MM.1S (cell line): ENCODE measurements at regions not wholly inside any gene's neighbourhood (a gene's known extent, or its start where the extent isn't known, plus 50 kb on each side); places are given as distances from the start of the nearest gene placed in this dataset.

ENCODE experiments used
- DNase-seq: peaks from one replicate; pipeline ENCODE4 v3.0.0-alpha.2; 2015
- H2AFZ ChIP-seq: fragments of 300-600 bp; sonication (generic); 2 replicates; pipeline ENCODE4 v1.6.0; 2016; ENCODE audit warnings: antibody characterized with exemption, low read length
- H3F3A ChIP-seq: fragments of 300-600 bp; sonication (generic); 2 replicates; pipeline ENCODE4 v1.6.1; 2016; ENCODE audit warnings: mild to moderate bottlenecking, antibody characterized with exemption, low read length, moderate library complexity, mixed read lengths; ENCODE audit not compliant: insufficient read depth
- H3K27ac ChIP-seq: fragments of 300-600 bp; sonication (generic); 2 replicates; pipeline ENCODE4 v1.5.1; 2016; ENCODE audit warnings: mild to moderate bottlenecking, low read length
- H3K27me3 ChIP-seq: fragments of 300-600 bp; sonication (generic); replicated peaks from 2 replicates; pipeline ENCODE4 v1.6.0; 2016; ENCODE audit warnings: low read length; ENCODE audit not compliant: insufficient read depth
- H3K36me3 ChIP-seq: fragments of 300-600 bp; sonication (generic); replicated peaks from 2 replicates; pipeline ENCODE4 v1.6.1; 2016; ENCODE audit warnings: mild to moderate bottlenecking, low read length, mixed read lengths; ENCODE audit not compliant: insufficient read depth
- H3K4me1 ChIP-seq: fragments of 300-600 bp; sonication (generic); 2 replicates; pipeline ENCODE4 v1.6.1; 2016; ENCODE audit warnings: low read length, mixed read lengths
- H3K4me2 ChIP-seq: fragments of 300-600 bp; sonication (generic); 2 replicates; pipeline ENCODE4 v1.6.0; 2016; ENCODE audit warnings: low read depth, low read length
- H3K4me3 ChIP-seq: fragments of 300-600 bp; sonication (generic); 2 replicates; pipeline ENCODE4 v1.5.1; 2016; ENCODE audit warnings: low read length, mixed read lengths
- H3K79me2 ChIP-seq: fragments of 300-600 bp; sonication (generic); 2 replicates; pipeline ENCODE4 v1.6.1; 2016; ENCODE audit warnings: mixed run types, low read length, mixed read lengths
- H3K9ac ChIP-seq: fragments of 300-600 bp; sonication (generic); 2 replicates; pipeline ENCODE4 v1.6.1; 2016; ENCODE audit warnings: low read length, mixed read lengths
- H3K9me2 ChIP-seq: fragments of 300-600 bp; sonication (generic); replicated peaks from 2 replicates; pipeline ENCODE4 v1.6.1; 2016; ENCODE audit warnings: mild to moderate bottlenecking, low read length, mixed read lengths; ENCODE audit not compliant: insufficient read depth
- H3K9me3 ChIP-seq: fragments of 300-600 bp; sonication (generic); replicated peaks from 2 replicates; pipeline ENCODE4 v1.6.1; 2016; ENCODE audit warnings: mild to moderate bottlenecking, low read length, mixed read lengths; ENCODE audit not compliant: insufficient read depth
- H4K20me1 ChIP-seq: fragments of 300-600 bp; sonication (generic); 2 replicates; pipeline ENCODE4 v1.6.1; 2016; ENCODE audit warnings: mild to moderate bottlenecking, low read length, moderate library complexity, mixed read lengths; ENCODE audit not compliant: insufficient read depth
- EZH2 ChIP-seq: fragments of 300-600 bp; sonication (generic); optimal IDR thresholded peaks from 2 replicates; pipeline ENCODE3; 2017; ENCODE audit warnings: low read depth, mild to moderate bottlenecking, antibody characterized with exemption, low read length, mixed read lengths
- EZH2phosphoT487 ChIP-seq: fragments of 300-600 bp; sonication (generic); IDR thresholded peaks from 2 replicates; pipeline ENCODE4 v1.6.1; 2018; ENCODE audit warnings: antibody characterized with exemption, low read length
- TF ChIP-seq, protein P1 (sequence below): fragments of 300-600 bp; sonication (generic); IDR thresholded peaks from 2 replicates; pipeline ENCODE4 v1.5.1; 2016; ENCODE audit warnings: antibody characterized with exemption, low read length, mixed read lengths

- H3K9me2 ChIP-seq, result no peaks in the 10 kb centered on the region
- DNase-seq, result no peak
- H3F3A ChIP-seq, result no peaks in the 10 kb centered on the region
- H3K4me3 ChIP-seq, result no peak overlapping the region
- no peaks in the 10 kb centered on the region for H4K20me1 ChIP-seq
- no peak overlapping the region for H3K4me2 ChIP-seq
- H3K27me3 ChIP-seq, result no peaks in the 10 kb centered on the region
- peaks cover 7% of the 10 kb centered on the region; the same call in 1 of the 2 replicates for H3K4me1 ChIP-seq
- no peaks in the 10 kb centered on the region for H3K79me2 ChIP-seq
- no peak overlapping the region for H3K9ac ChIP-seq
- TF ChIP-seq EZH2, result no peak
- TF ChIP-seq, protein P1, sequence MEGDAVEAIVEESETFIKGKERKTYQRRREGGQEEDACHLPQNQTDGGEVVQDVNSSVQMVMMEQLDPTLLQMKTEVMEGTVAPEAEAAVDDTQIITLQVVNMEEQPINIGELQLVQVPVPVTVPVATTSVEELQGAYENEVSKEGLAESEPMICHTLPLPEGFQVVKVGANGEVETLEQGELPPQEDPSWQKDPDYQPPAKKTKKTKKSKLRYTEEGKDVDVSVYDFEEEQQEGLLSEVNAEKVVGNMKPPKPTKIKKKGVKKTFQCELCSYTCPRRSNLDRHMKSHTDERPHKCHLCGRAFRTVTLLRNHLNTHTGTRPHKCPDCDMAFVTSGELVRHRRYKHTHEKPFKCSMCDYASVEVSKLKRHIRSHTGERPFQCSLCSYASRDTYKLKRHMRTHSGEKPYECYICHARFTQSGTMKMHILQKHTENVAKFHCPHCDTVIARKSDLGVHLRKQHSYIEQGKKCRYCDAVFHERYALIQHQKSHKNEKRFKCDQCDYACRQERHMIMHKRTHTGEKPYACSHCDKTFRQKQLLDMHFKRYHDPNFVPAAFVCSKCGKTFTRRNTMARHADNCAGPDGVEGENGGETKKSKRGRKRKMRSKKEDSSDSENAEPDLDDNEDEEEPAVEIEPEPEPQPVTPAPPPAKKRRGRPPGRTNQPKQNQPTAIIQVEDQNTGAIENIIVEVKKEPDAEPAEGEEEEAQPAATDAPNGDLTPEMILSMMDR, result no peak
- no peak for TF ChIP-seq EZH2phosphoT487
- no peak overlapping the region for H3K27ac ChIP-seq
- no peaks in the 10 kb centered on the region for H3K36me3 ChIP-seq
- no peaks in the 10 kb centered on the region for H3K9me3 ChIP-seq
- H2AFZ ChIP-seq, result no peak overlapping the region
Observed at GRCh38 chr16:72646615-72647014, 401.3 kb downstream of the ZFHX3 start.

- H3K9me2 ChIP-seq, result no peaks in the 10 kb centered on the region
- H3K27me3 ChIP-seq, result no peaks in the 10 kb centered on the region
- no peak overlapping the region for H2AFZ ChIP-seq
- H3K9me3 ChIP-seq, result no peaks in the 10 kb centered on the region
- no peak overlapping the region for H3K4me2 ChIP-seq
- H3K4me3 ChIP-seq, result no peak overlapping the region
- TF ChIP-seq EZH2 (no peak), EZH2phosphoT487 (no peak)
- TF ChIP-seq, protein P1, result no peak
- H3K9ac ChIP-seq, result no peak overlapping the region
- DNase-seq, result no peak
- peaks cover 7% of the 10 kb centered on the region; the same call in 1 of the 2 replicates for H3K4me1 ChIP-seq
- H3K36me3 ChIP-seq, result no peaks in the 10 kb centered on the region
- H3K27ac ChIP-seq, result no peak overlapping the region
- no peaks in the 10 kb centered on the region for H4K20me1 ChIP-seq
- no peaks in the 10 kb centered on the region for H3F3A ChIP-seq
- no peaks in the 10 kb centered on the region for H3K79me2 ChIP-seq
Observed at GRCh38 chr16:72645538-72645937, 402.4 kb downstream of the ZFHX3 start.

DNA sequence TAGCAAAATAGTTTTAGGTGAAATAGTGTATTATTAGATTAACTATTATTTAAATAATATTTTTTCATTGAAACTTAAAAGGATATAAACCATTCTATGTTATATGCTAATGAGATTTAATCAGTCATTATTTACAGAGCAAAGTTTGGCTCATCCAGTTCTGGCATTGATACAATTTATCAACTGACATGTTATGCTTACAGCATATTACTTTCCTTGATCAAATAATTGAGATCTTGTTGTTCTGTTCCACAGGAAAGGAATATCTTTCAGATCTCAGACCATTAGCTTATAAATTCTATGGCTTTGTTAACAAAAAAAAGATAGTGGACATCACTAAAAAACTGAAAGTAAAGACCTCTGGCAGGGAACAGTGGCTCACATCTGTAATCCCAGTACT, 403.0 kb downstream of the ZFHX3 start:
- H3K4me2 ChIP-seq, result no peak overlapping the region
- H3K9ac ChIP-seq, result no peak overlapping the region
- H3K27me3 ChIP-seq, result no peaks in the 10 kb centered on the region
- no peaks in the 10 kb centered on the region for H3K9me3 ChIP-seq
- H4K20me1 ChIP-seq, result no peaks in the 10 kb centered on the region
- H3K36me3 ChIP-seq, result no peaks in the 10 kb centered on the region
- no peaks in the 10 kb centered on the region for H3F3A ChIP-seq
- H3K27ac ChIP-seq, result no peak overlapping the region
- H3K9me2 ChIP-seq, result no peaks in the 10 kb centered on the region
- H3K79me2 ChIP-seq, result no peaks in the 10 kb centered on the region
- TF ChIP-seq EZH2phosphoT487 (no peak), EZH2 (no peak)
- TF ChIP-seq, protein P1, result no peak
- peaks cover 7% of the 10 kb centered on the region; the same call in 1 of the 2 replicates for H3K4me1 ChIP-seq
- H3K4me3 ChIP-seq, result no peak overlapping the region
- no peak overlapping the region for H2AFZ ChIP-seq
- no peak for DNase-seq
